ENCODE measurements at regions not wholly inside any gene's neighbourhood (a gene's known extent, or its start where the extent isn't known, plus 50 kb on each side); places are given as distances from the start of the nearest gene placed in this dataset.

GRCh38 chr7:90053094-90053493 is 101.2 kb upstream of the STEAP1 start:
- TF ChIP-seq CTCF (conservative IDR thresholded peaks at IDR 0.05) (no peak), ZFX (IDR thresholded peaks at IDR 0.05) (no peak)
